GM23248 (cell line): ENCODE measurements at regions not wholly inside any gene's neighbourhood (a gene's known extent, or its start where the extent isn't known, plus 50 kb on each side); places are given as distances from the start of the nearest gene placed in this dataset.

ENCODE experiments used
- EZH2 ChIP-seq: fragments of 200-600 bp; sonication (generic); IDR thresholded peaks from 2 replicates; pipeline ENCODE4 v1.6.1; 2018; ENCODE audit warnings: antibody characterized with exemption, mild to moderate bottlenecking; ENCODE audit not compliant: insufficient read depth, poor library complexity, severe bottlenecking
- EZH2phosphoT487 ChIP-seq: fragments of 200-600 bp; sonication (generic); IDR thresholded peaks from 2 replicates; pipeline ENCODE4 v1.6.1; 2018; ENCODE audit warnings: antibody characterized with exemption, moderate library complexity, mild to moderate bottlenecking, low read depth; ENCODE audit not compliant: insufficient read depth

DNA sequence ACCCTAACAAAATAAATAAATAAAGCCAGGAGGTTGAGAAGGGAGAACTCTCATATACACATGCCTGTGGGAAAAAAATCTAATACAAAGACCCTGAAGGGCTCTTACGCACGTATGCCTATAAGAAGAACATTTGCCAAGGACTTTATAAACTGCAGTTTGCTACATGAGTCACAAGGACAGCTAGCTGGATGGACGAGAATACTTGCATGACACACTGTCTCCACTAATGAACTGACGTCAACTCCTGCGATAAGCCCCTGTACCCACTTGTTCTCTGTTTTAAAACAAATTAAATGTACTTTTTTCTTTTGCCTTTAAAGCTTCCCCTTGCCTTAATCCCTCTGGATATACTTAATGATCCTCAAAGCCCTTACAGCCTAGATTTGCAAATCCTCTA is 374.6 kb upstream of the GHITM start:
- no peak for TF ChIP-seq EZH2phosphoT487
- TF ChIP-seq EZH2: no peak
